ENCODE measurements at regions not wholly inside any gene's neighbourhood (a gene's known extent, or its start where the extent isn't known, plus 50 kb on each side); places are given as distances from the start of the nearest gene placed in this dataset.

- no peak overlapping the region for H3K4me3 ChIP-seq (ENCODE audit: control insufficient read depth, low read depth, low read length)
- DNase-seq (ENCODE audit: low read depth): no peak
Measured at GRCh38 chr11:112470355-112470754, 209.7 kb upstream of the PLET1 start.

GRCh38 chr11:112471731-112472130 lies 211.1 kb upstream of the PLET1 start:
- no peak for DNase-seq (ENCODE audit: low read depth)
- TF ChIP-seq CTCF (IDR thresholded peaks at IDR 0.05; ENCODE audit: control insufficient read depth, insufficient read depth, low read depth, low read length, missing control alignments): no peak
- H3K4me3 ChIP-seq (ENCODE audit: control insufficient read depth, low read depth, low read length): no peak overlapping the region

More at GRCh38 chr11:112470355-112470754, 209.7 kb upstream of the PLET1 start:
- no peak for TF ChIP-seq CTCF (IDR thresholded peaks at IDR 0.05; ENCODE audit: control insufficient read depth, insufficient read depth, low read depth, low read length, missing control alignments)

- no peak for TF ChIP-seq CTCF (IDR thresholded peaks at IDR 0.05; ENCODE audit: control insufficient read depth, insufficient read depth, low read depth, low read length, missing control alignments)
- DNase-seq (ENCODE audit: low read depth): no peak
- no peak overlapping the region for H3K4me3 ChIP-seq (ENCODE audit: control insufficient read depth, low read depth, low read length)
Measured at GRCh38 chr11:112477152-112477551, 216.5 kb upstream of the PLET1 start.

GRCh38 chr11:112477581-112478317 lies 217.1 kb upstream of the PLET1 start:
- TF ChIP-seq CTCF (IDR thresholded peaks at IDR 0.05; ENCODE audit: control insufficient read depth, insufficient read depth, low read depth, low read length, missing control alignments): no peak
- H3K4me3 ChIP-seq (ENCODE audit: control insufficient read depth, low read depth, low read length): no peak overlapping the region
- no peak for DNase-seq (ENCODE audit: low read depth)

GRCh38 chr11:112478806-112479205 lies 218.1 kb upstream of the PLET1 start:
- H3K4me3 ChIP-seq (ENCODE audit: control insufficient read depth, low read depth, low read length): no peak overlapping the region
- no peak for DNase-seq (ENCODE audit: low read depth)
- TF ChIP-seq CTCF (IDR thresholded peaks at IDR 0.05; ENCODE audit: control insufficient read depth, insufficient read depth, low read depth, low read length, missing control alignments): no peak

- no peak for TF ChIP-seq CTCF (IDR thresholded peaks at IDR 0.05; ENCODE audit: control insufficient read depth, insufficient read depth, low read depth, low read length, missing control alignments)
- DNase-seq (ENCODE audit: low read depth): no peak
- no peak overlapping the region for H3K4me3 ChIP-seq (ENCODE audit: control insufficient read depth, low read depth, low read length)
Measured at GRCh38 chr11:112481431-112481830, 220.8 kb upstream of the PLET1 start.
